GM18868 (cell line): ENCODE measurements at regions not wholly inside any gene's neighbourhood (a gene's known extent, or its start where the extent isn't known, plus 50 kb on each side); places are given as distances from the start of the nearest gene placed in this dataset.

ENCODE experiments used
- ATAC-seq: cut with Tn5 transposase; IDR thresholded peaks from one replicate; pipeline ENCODE4 v1.9.1; 2021; ENCODE audit warnings: mild to moderate bottlenecking, moderate library complexity; ENCODE audit not compliant: unreplicated experiment

GRCh38 chr11:31959716-31960115, 131.2 kb upstream of the RCN1 start:
- no peak for ATAC-seq

DNA sequence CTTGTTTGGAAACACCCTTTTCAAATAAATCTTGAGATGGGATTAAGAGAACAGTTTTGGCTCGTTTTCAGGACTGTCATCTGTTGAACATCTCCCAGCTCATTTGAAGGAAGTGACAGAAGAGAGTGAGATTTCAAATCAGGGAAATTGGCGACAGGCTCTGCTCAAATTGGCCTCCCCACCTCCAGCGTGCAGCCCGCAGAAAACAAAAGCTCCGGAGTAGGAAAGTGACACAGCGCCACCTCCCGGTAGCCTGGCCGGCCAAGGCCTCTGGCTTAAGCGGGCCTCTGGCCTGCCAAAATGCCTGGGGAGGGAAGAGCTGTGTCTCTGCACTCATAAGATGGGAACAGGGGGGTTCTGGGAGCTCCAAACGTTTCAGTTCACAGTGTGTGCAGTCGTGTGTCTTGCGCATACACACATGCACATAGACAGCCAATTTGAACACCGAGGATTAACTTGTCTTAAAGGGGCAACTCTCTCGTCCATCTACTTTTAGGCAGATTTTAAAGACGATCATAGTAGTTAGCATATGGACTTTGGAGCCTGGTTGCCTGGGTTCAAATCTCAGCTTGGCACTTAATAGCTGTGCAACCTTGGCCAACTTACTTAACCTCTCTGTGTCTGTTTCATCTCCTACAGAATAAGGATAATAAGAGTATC, 132.7 kb upstream of the RCN1 start:
- ATAC-seq, result peak; percentile 80

DNA sequence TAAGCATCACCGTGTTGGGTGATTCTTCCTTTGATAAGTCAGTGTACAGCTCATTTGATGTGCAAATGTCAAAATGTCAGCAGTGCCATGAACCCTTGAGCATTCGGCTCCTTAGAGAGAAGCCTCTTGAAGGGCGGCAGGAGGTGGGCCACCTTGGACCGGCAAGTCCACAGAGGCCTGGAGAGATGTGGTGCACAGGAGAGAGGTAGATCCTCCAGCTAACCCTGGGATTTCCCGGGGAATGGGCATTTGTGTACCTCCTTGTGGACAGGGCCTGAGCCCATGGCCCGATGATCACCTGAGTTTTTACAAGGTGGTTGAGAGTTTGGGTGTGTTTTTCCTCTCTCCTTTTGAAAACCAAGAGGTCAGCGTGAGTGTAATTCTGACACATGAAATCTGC, 133.2 kb upstream of the RCN1 start:
- ATAC-seq, result no peak

GRCh38 chr11:31956310-31956709, 134.6 kb upstream of the RCN1 start:
- ATAC-seq, result peak; percentile 53

GRCh38 chr11:31955838-31956237, 135.0 kb upstream of the RCN1 start:
- no peak for ATAC-seq

- ATAC-seq, result no peak
Measured at GRCh38 chr11:31953803-31954327, 137.0 kb upstream of the RCN1 start.

GRCh38 chr11:31949733-31950200, 138.6 kb upstream of the PAX6 start:
- ATAC-seq, result peak; percentile 67

DNA sequence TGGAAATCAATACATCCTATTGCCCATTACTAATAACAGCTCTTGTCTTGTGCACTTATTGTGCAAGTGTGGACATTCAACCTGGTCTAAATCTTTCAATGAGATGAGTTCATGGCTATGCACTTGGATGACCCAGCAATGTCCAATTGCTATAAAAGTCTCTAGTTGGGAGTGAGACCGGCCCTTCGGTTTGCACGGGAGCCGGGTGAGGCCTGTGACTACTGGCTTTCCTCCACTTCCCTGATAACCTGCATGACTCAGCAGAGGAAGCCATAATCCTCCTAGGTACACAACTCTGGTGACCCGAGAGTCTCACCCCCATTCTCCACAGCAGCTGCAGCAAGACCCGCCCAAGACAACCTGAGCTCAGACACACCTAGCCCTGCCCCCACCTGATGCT, 135.9 kb upstream of the PAX6 start:
- no peak for ATAC-seq

- peak; percentile 96 for ATAC-seq
Measured at GRCh38 chr11:31943056-31943780, 132.1 kb upstream of the PAX6 start.

DNA sequence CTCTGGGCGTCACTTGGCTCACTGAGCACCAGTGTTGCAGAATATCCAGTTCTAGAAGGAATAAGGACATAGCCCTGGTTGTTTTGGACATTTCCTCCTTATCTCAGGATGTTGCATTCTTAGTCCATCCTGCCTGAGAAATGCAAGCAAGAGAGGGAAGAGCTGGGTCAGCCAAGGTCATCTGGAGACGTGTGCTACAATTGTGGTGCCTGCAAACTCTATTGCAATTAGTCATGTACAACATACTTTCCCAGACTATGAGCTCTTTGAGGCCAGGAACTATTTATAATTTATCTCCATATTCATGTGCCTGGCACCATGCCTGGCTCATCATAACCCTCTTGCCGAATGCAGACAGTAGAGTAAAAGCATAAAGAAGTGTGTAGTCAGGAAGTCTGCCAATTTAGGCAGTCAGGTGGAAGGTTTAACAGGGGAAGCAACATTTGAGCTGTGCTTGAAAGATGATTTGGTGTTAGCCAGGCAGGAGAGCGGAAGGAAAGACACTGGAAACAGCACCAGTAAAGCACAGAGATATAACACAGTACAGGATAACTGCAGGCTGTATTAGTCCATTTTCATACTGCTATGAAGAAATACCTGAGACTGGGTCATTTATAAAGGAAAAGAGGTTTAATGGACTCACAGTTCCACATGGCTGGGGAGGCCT, 129.4 kb upstream of the PAX6 start:
- ATAC-seq, result no peak

- no peak for ATAC-seq
Measured at GRCh38 chr11:31939004-31939403, 127.9 kb upstream of the PAX6 start.

DNA sequence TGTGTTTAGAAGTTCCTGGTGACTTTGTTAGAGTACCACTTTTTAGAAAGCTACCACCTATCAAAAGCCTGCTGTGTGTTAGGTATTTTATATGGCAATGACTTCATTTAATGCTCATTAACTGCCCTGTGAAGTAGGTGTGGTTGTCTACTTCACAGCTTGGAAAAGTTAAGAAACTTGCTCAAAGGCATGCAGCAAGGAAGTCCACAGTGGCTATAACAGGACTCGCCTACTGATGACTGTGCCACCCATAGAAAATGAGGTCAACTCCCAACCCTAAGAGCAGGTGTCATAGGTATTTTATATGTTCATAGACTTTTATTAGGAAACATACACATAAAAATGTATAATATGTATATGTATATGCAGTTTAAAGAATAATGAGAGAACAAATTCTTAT, 125.2 kb upstream of the PAX6 start:
- ATAC-seq, result no peak

DNA sequence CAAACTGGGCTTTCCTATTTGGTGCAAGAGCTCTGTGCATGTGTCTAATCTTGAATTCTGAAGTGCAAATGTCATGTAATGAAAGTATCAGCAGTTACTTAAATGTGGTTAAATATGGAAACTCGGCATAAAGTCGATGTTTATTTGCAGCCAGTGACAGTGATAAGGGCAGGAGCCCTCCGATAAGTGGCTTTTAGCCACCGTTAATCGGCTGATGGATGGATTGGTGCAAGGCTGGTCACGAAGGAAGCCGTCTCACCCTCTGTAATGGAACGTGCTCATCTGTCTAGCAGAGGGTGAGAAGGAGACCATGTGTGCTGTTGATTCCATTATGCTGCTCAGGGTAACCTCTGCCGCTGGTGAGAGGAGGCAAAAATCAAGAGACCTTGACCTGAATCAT, 121.8 kb upstream of the PAX6 start:
- ATAC-seq, result no peak

DNA sequence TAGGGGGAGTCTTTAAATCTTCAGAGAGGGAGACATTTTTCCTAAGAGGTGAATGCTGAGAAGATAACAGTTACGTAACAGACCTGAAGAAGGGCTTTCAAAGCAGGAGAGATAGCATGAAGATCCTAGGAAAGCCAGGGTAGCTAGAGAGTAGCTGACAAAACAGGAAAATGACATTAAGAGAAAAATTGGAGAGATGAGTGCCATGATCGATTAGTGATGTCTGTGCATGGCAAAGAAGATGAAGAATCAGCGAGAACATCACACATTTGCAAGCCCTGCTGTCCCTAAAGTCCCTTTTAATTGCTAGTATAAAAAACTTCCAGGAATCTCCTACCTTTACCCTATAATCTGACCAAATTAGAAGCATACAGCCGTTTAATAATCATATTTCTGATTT, 116.9 kb upstream of the PAX6 start:
- no peak for ATAC-seq

DNA sequence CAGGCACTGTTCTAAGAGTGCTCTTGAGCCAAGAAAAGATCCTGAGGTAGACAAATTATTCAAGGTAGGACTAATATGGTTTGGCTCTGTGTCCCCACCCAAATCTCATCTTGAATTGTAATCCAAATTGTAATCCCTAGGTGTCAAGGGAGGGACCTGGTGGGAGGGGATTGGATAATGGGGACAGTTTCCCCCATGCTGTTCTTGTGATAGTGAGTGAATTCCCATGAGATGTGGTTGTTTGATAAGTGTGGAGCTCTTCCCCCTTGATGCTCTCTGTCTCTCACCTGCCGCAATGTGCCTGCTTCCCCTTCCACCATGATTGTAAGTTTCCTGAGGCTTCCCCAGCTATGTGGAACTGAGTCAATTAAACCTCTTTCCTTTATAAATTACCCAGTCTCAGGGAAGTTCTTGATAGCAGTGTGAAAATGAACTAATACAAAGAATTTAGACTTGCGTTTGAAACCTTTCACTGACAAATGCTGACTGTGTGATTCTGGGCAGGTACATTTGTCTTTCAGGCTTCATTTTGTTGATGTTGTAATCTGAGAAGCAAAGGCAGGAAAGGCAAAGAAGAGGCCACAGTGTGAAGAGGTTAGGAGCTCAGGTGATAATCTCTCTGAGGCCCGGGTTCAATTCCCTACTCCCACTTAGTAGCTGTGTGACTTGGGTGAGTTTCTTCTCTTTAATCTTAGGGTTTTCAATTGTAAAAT, 115.8 kb upstream of the PAX6 start:
- no peak for ATAC-seq

DNA sequence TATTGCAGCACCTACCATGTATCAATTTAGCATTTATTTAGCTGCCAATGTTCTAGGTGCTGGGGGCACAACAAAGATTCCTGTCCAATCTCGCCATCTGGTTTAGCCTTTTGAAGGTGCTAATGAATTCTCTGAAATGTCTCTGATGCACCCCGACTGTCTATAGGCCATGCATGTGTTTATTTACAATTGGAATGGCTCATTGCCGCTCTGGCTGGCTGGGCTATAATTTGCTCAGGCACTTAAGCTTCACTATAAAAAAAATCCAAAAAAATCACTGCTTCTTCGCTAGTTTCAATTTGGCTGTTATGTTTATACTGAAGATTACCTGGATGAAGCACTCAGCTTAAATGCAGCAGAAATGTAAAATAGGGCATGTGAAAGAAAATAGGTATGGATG, 115.0 kb upstream of the PAX6 start:
- no peak for ATAC-seq

- no peak for ATAC-seq
Measured at GRCh38 chr11:31922450-31922849, 111.3 kb upstream of the PAX6 start.

DNA sequence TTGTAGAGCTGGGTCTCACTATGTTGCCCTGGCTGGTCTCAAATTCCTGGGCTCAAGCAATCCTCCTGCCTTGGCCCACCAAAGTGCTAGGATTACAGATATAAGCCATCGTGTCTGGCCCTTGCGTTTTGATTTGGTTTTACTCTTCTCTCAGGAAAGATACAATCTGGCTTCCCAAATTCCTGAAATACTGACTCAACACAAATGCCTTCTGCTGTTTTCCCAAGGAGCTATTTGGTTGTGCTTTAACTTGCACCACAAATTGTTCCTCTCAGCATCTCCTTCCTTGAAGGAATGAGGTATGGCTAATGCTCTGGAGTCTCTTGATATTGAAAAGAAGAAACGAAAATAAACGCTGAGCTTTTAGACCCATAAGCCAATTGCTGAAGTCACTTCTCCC, 110.0 kb upstream of the PAX6 start:
- no peak for ATAC-seq

- no peak for ATAC-seq
Measured at GRCh38 chr11:31919175-31919574, 108.1 kb upstream of the PAX6 start.

DNA sequence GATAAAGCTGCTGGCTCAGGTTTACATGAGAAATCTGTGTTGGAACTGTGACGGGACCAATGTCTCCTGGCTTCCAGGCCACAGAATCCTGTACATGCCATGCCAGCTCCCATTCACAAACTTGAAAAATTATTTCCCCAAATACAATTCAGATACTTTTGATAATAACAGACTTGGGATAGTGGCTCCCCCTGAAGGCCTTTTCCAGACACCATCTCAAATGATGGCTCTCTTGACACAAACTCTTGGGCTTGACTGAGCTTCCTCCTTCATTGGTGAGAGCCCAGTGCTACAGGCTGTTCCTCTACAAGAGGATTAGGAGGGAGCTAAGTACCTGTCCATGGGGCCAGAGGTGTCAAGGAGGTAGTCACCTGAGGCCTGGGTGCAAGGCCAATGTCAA, 104.7 kb upstream of the PAX6 start:
- no peak for ATAC-seq

GRCh38 chr11:31913985-31914384, 102.9 kb upstream of the PAX6 start:
- peak; percentile 91 for ATAC-seq
